Gastrocnemius medialis (tissue), 4 donors: ENCODE measurements at regions not wholly inside any gene's neighbourhood (a gene's known extent, or its start where the extent isn't known, plus 50 kb on each side); places are given as distances from the start of the nearest gene placed in this dataset.
A peak's percentile ranks its signal among the peaks of the same experiment; 100 is the strongest.

Experiments used
- ATAC-seq, 2 donors: fragments of 150-250 bp; one replicate each; pipeline ENCODE4 v1.9.1; 2016
- DNase-seq, 2 donors: peaks; one replicate each; pipeline ENCODE4 v3.0.0-alpha.2; 2019
- H3K27ac ChIP-seq, 4 donors: fragments of 200-600 bp; sonication (generic); 1 replicate in 1 of 4; 2 replicates in 3 of 4; pipeline ENCODE4 v1.5.1; 2016 to 2018; ENCODE audit warnings: mild to moderate bottlenecking in 2 of 4, moderate library complexity in 1 of 4
- H3K27me3 ChIP-seq, 3 donors: fragments of 200-600 bp; sonication (generic) in 2 of 3; 1 replicate in 1 of 3; 2 replicates in 2 of 3; pipeline versions ENCODE4 v1.5.1 to v1.6.0; 2016 to 2019; ENCODE audit warnings: mild to moderate bottlenecking in 1 of 3, moderate library complexity in 1 of 3
- H3K36me3 ChIP-seq, 2 donors: fragments of 200-600 bp; sonication (generic) in 1 of 2; one replicate each; pipeline ENCODE4 v1.5.1; 2017 to 2018
- H3K4me1 ChIP-seq, 2 donors: fragments of 200-600 bp; sonication (generic) in 1 of 2; one replicate each; pipeline ENCODE4 v1.5.1; 2016 to 2017; ENCODE audit warnings: mild to moderate bottlenecking in 2 of 2
- H3K4me3 ChIP-seq, 4 donors: fragments of 200-600 bp; sonication (generic) in 3 of 4; 1 replicate in 1 of 4; 2 replicates in 3 of 4; pipeline ENCODE4 v1.5.1; 2016 to 2019; ENCODE audit warnings: mild to moderate bottlenecking in 2 of 4
- H3K9me3 ChIP-seq, 3 donors: fragments of 200-600 bp; sonication (generic) in 2 of 3; 1 replicate in 1 of 3; 2 replicates in 2 of 3; pipeline ENCODE4 v1.5.1; 2016 to 2019
- CTCF ChIP-seq, 5 experiments: fragments of 450-650 bp in 3 of 5; fragments of 200-600 bp in 2 of 5; sonication (generic) in 2 of 5; IDR thresholded peaks in 4 of 5; conservative IDR thresholded peaks in 1 of 5; 1 replicate in 4 of 5; 2 replicates in 1 of 5; pipeline ENCODE4 v1.5.1; 2016 to 2019; ENCODE audit warnings: antibody characterized with exemption in 5 of 5, mild to moderate bottlenecking in 3 of 5, moderate library complexity in 3 of 5
- POLR2A ChIP-seq, 2 donors: fragments of 450-650 bp; IDR thresholded peaks; one replicate each; pipeline ENCODE4 v1.6.1; 2017; ENCODE audit warnings: antibody characterized with exemption in 2 of 2, mild to moderate bottlenecking in 2 of 2, moderate library complexity in 2 of 2
- in situ Hi-C, 4 donors: fragments of 200-750 bp; cut with MboI; loops; one replicate each; pipeline versions ENCODE4 v1.15.0 to v1.8.0; 2017; ENCODE audit warnings: low sequenced_read_pairs in 4 of 4
- intact Hi-C: fragments of 100-400 bp; cut with DNase I; formaldehyde crosslinking; loops from one replicate; pipeline ENCODE4 v1.15.1; 2023; ENCODE audit warnings: low total_unique reads

GRCh38 chr1:115189814-115190539 is 100.7 kb upstream of the TSPAN2 start:
- DNase-seq (peak in 1 of 2 donors; percentile 38), ATAC-seq (peak; percentile 81 to 90)
- in situ Hi-C loops (loop anchor here in 2 of 4 donors (25.0 kb wide), 1 partner anchor 572 kb away; the partner anchor contains the start of gene CASQ2 (in 2 of the 2)), intact Hi-C loops (loop anchor here (5.0 kb wide), 1 partner anchor 577 kb away; the partner anchor contains the start of gene CASQ2)
- H3K27ac ChIP-seq, result peak overlapping the region; percentile 80 to 96 (median 88)
- no peaks in the 10 kb centered on the region for H3K9me3 ChIP-seq
- no peak overlapping the region for H3K4me3 ChIP-seq
- no peaks in the 10 kb centered on the region for H3K27me3 ChIP-seq
- no peaks in the 10 kb centered on the region for H3K36me3 ChIP-seq
- TF ChIP-seq CTCF (IDR thresholded peaks at IDR 0.05 in 4 of 5, conservative IDR thresholded peaks at IDR 0.05 in 1 of 5) (no peak), POLR2A (IDR thresholded peaks at IDR 0.05) (peak in 1 of 2 donors; percentile 35)
- H3K4me1 ChIP-seq, result peaks cover 24 to 61% of the 10 kb centered on the region in 2 donors

DNA sequence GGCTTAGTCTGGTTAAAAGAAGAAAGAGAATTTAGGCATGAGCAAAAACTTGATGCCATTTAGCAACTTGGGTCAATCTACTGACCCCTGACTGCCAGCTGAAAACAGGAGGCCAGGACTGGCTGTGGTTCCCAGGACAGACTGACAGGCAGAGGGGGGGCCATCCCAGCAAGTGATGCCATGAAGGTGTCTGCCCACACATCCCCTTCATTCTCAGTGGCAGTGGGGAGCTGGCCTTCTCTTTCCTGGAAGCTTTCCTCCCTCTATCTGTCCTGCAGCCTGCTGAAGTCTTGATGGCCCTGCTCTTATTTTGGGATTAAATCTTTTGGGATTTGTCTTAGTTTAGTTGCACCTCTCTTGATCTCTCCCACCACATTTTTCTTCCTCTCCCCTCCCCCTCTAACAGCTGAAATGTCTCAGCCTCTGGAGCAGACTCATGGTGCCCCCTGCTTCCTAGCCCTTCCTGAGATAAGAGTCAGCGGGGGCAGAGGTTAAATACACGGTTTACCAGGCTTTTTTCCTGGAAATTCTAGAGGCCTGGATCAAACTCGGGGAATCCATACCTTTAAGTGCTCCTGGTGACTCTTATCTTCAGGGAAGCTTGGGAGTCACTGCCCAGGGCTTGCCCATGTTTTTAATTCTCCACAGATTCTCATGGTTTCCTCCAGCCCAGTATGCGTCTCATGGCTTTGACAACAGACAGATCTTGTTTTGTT is 99.5 kb upstream of the TSPAN2 start:
- no peak overlapping the region for H3K4me3 ChIP-seq
- H3K4me1 ChIP-seq, result peaks cover 34 to 63% of the 10 kb centered on the region in 2 donors
- in situ Hi-C loops, result loop anchor here in 2 of 4 donors (25.0 kb wide), 1 partner anchor 573 kb away; the partner anchor contains the start of gene CASQ2 (in 2 of the 2)
- ATAC-seq (no peak), DNase-seq (no peak)
- no peaks in the 10 kb centered on the region for H3K36me3 ChIP-seq
- no peaks in the 10 kb centered on the region for H3K9me3 ChIP-seq
- intact Hi-C loops, result loop anchor here (5.0 kb wide), 1 partner anchor 578 kb away; the partner anchor contains the start of gene CASQ2
- no peaks in the 10 kb centered on the region for H3K27me3 ChIP-seq
- TF ChIP-seq CTCF (IDR thresholded peaks at IDR 0.05 in 4 of 5, conservative IDR thresholded peaks at IDR 0.05 in 1 of 5) (no peak), POLR2A (IDR thresholded peaks at IDR 0.05) (no peak)
- peak overlapping the region; percentile 80 to 96 (median 88) for H3K27ac ChIP-seq

DNA sequence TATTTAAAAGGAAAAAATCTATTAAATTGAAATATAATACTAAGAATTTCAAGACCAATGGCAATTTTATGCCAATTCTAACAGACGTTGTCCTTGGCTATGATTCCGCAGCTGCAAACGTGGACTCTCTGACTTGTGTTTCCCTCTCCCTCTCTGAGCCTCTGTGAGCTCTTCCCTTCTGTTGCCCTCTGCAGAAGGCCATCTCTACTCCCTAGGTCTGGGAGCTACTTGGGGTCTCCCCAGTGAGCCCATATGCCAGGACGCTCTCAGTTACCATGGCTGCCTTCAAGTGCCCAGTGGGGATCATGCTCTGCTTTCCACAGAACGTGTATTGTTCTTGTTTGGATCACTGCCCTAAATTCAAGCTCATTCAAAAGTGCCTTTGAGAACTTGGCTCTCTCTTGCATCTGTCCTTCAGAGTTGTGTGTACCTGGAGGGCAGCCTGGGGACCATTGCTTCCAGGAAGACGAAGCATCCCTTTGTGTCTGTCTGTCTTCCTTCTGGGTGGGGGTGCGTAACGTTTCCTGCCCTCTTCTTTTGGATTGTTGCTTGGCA is 97.5 kb upstream of the TSPAN2 start:
- ATAC-seq (no peak), DNase-seq (no peak)
- in situ Hi-C loops, result loop anchor here in 2 of 4 donors (25.0 kb wide), 1 partner anchor 576 kb away; the partner anchor contains the start of gene CASQ2 (in 2 of the 2)
- H3K4me1 ChIP-seq, result peaks cover 40 to 64% of the 10 kb centered on the region in 2 donors
- no peak for TF ChIP-seq POLR2A (IDR thresholded peaks at IDR 0.05)
- TF ChIP-seq CTCF (IDR thresholded peaks at IDR 0.05 in 4 of 5, conservative IDR thresholded peaks at IDR 0.05 in 1 of 5), result no peak
- intact Hi-C loops, result loop anchor here (5.0 kb wide), 1 partner anchor 581 kb away; the partner anchor contains the start of gene CASQ2
- peak overlapping the region; percentile 86 to 96 (median 90) for H3K27ac ChIP-seq
- no peaks in the 10 kb centered on the region for H3K27me3 ChIP-seq
- no peaks in the 10 kb centered on the region for H3K9me3 ChIP-seq
- H3K36me3 ChIP-seq, result no peaks in the 10 kb centered on the region
- no peak overlapping the region for H3K4me3 ChIP-seq

GRCh38 chr1:115185336-115185735 is 96.0 kb upstream of the TSPAN2 start:
- no peak for TF ChIP-seq POLR2A (IDR thresholded peaks at IDR 0.05)
- TF ChIP-seq CTCF (IDR thresholded peaks at IDR 0.05 in 4 of 5, conservative IDR thresholded peaks at IDR 0.05 in 1 of 5), result no peak
- DNase-seq, result no peak
- peak; percentile 13 to 19 for ATAC-seq
- Histone ChIP-seq H3K36me3 (no peaks in the 10 kb centered on the region), H3K4me3 (peak overlapping the region; percentile 27 to 50 (median 33)), H3K9me3 (no peaks in the 10 kb centered on the region), H3K27ac (peak overlapping the region; percentile 86 to 96 (median 90)), H3K27me3 (no peaks in the 10 kb centered on the region), H3K4me1 (peaks cover 34 to 53% of the 10 kb centered on the region in 2 donors)
- intact Hi-C loops (loop anchor here (2.0 to 5.0 kb wide), 2 partner anchors 47 to 582 kb away; partner anchors contain the start of gene CASQ2), in situ Hi-C loops (loop anchor here in 2 of 4 donors (25.0 kb wide), 1 partner anchor 577 kb away; the partner anchor contains the start of gene CASQ2 (in 2 of the 2))
